OCI-LY3 (cell line): ENCODE measurements at regions not wholly inside any gene's neighbourhood (a gene's known extent, or its start where the extent isn't known, plus 50 kb on each side); places are given as distances from the start of the nearest gene placed in this dataset.

Source experiments
- H2AFZ ChIP-seq: fragments of 200-600, 300-600 bp; shearing (Covaris generic); 2 replicates; pipeline ENCODE4 v1.6.0; 2014; ENCODE audit warnings: antibody characterized with exemption, low read depth, low read length
- H3K27ac ChIP-seq: fragments of 200-600, 300-600 bp; sonication (generic); 2 replicates; pipeline ENCODE4 v1.5.1; 2014; ENCODE audit warnings: mild to moderate bottlenecking, low read length, moderate library complexity, mixed read lengths
- H3K27me3 ChIP-seq: fragments of 200-600, 300-600 bp; sonication (generic); 2 replicates; pipeline ENCODE4 v1.6.1; 2014; ENCODE audit warnings: low read depth, low read length, mixed read lengths
- H3K36me3 ChIP-seq: fragments of 200-600, 300-600 bp; sonication (generic); replicated peaks from 2 replicates; pipeline ENCODE3; 2014; ENCODE audit warnings: low read depth, low read length, mixed read lengths
- H3K4me1 ChIP-seq: fragments of 300-600, 200-600 bp; sonication (generic); 2 replicates; pipeline ENCODE4 v1.6.1; 2014; ENCODE audit warnings: low read length, mixed read lengths
- H3K4me2 ChIP-seq: fragments of 200-600, 300-600 bp; sonication (generic); 2 replicates; pipeline ENCODE4 v1.6.1; 2014; ENCODE audit warnings: low read length, mixed read lengths
- H3K4me3 ChIP-seq: fragments of 300-600, 200-600 bp; sonication (generic); 2 replicates; pipeline ENCODE4 v1.5.1; 2014; ENCODE audit warnings: antibody characterized with exemption, mild to moderate bottlenecking, low read length, moderate library complexity
- H3K79me2 ChIP-seq: fragments of 300-600, 200-600 bp; shearing (Covaris generic); 2 replicates; pipeline ENCODE4 v1.6.1; 2014; ENCODE audit warnings: mild to moderate bottlenecking, low read length, mixed read lengths
- H3K9ac ChIP-seq: fragments of 300-600, 200-600 bp; shearing (Covaris generic); 2 replicates; pipeline ENCODE4 v1.6.0; 2014; ENCODE audit warnings: mild to moderate bottlenecking, low read length, moderate library complexity
- H3K9me3 ChIP-seq: fragments of 200-600, 300-600 bp; shearing (Covaris generic); 2 replicates; pipeline ENCODE4 v1.6.1; 2014; ENCODE audit warnings: low read length, mixed read lengths; ENCODE audit not compliant: insufficient read depth
- H4K20me1 ChIP-seq: fragments of 200-600, 300-600 bp; sonication (generic); 2 replicates; pipeline ENCODE4 v1.6.1; 2016; ENCODE audit warnings: low read length, mixed read lengths; ENCODE audit not compliant: insufficient read depth
- CTCF ChIP-seq: fragments of 200-600, 300-600 bp; sonication (generic); IDR thresholded peaks from 2 replicates; pipeline ENCODE4 v1.5.1; 2014; ENCODE audit warnings: antibody characterized with exemption, low read length, low read depth
- EZH2phosphoT487 ChIP-seq: fragments of 200-600 bp; shearing (Covaris generic); IDR thresholded peaks from 2 replicates; pipeline ENCODE4 v1.6.1; 2018; ENCODE audit warnings: antibody characterized with exemption, mixed run types, low read depth

DNA sequence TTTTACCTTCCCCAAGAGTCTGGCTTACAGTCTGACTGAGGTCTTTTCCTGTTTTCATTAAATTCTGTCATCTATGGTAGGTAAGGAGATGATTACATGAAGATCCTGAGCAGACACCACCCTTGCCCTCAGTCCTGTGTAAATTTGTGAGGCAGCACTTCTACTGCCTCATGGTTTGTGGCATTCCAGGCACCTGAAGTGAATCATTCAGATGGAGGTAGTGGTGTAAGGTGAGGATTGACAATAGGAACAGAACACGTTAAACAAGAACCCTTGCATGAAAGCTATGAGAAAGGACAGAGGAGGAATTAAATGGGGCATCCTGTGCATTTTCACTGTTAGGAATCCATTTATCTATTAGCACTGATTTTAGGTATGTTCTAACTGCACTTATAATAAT, 618.6 kb downstream of the TLL1 start:
- Histone ChIP-seq H4K20me1 (no peaks in the 10 kb centered on the region), H2AFZ (no peak overlapping the region), H3K9me3 (no peaks in the 10 kb centered on the region), H3K4me2 (no peak overlapping the region), H3K9ac (no peak overlapping the region), H3K4me3 (no peak overlapping the region), H3K4me1 (peaks cover 4% of the 10 kb centered on the region; the same call in 1 of the 2 replicates), H3K27me3 (no peaks in the 10 kb centered on the region), H3K36me3 (no peaks in the 10 kb centered on the region), H3K79me2 (no peaks in the 10 kb centered on the region), H3K27ac (no peak overlapping the region)
- no peak for TF ChIP-seq EZH2phosphoT487
- no peak for TF ChIP-seq CTCF

DNA sequence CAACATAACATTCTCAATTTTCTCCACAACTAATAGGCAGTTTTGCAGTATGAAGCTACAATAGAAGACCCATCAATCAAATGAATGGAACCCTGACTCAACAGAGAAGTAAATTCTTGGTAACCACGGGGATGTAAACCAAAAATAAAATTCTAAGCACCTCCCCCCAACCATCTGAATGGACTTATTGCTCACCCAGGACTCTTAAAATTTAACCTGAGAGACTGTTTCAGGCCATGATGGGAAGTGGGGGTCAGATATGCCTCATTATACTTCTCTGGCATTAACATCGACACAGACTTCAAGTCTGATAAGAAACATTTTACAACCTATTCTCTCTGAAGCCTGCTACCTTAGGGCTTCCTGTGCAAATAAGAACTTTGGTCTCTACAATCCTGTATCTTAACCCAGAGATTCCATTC, 620.9 kb downstream of the TLL1 start:
- no peak overlapping the region for H3K27ac ChIP-seq
- no peak overlapping the region for H3K4me3 ChIP-seq
- no peaks in the 10 kb centered on the region for H3K9me3 ChIP-seq
- H4K20me1 ChIP-seq = no peaks in the 10 kb centered on the region
- H2AFZ ChIP-seq = no peak overlapping the region
- H3K4me1 ChIP-seq = peaks cover 4% of the 10 kb centered on the region; the same call in 1 of the 2 replicates
- TF ChIP-seq EZH2phosphoT487 (no peak), CTCF (no peak)
- 0 out of 2 replicates have a peak overlapping the region, but pooled peaks have one; percentile 6 for H3K4me2 ChIP-seq
- no peaks in the 10 kb centered on the region for H3K27me3 ChIP-seq
- no peak overlapping the region for H3K9ac ChIP-seq
- H3K79me2 ChIP-seq = no peaks in the 10 kb centered on the region
- no peaks in the 10 kb centered on the region for H3K36me3 ChIP-seq

GRCh38 chr4:166498546-166498945, 625.5 kb downstream of the TLL1 start:
- H3K9ac ChIP-seq = no peak overlapping the region
- peaks cover 25% of the 10 kb centered on the region for H3K4me1 ChIP-seq
- no peak overlapping the region for H3K4me2 ChIP-seq
- H3K27ac ChIP-seq = no peak overlapping the region
- no peak for TF ChIP-seq CTCF
- no peak for TF ChIP-seq EZH2phosphoT487
- H3K79me2 ChIP-seq = no peaks in the 10 kb centered on the region
- H3K4me3 ChIP-seq = no peak overlapping the region
- H3K36me3 ChIP-seq = no peaks in the 10 kb centered on the region
- no peak overlapping the region for H2AFZ ChIP-seq
- H4K20me1 ChIP-seq = no peaks in the 10 kb centered on the region
- peaks cover 8% of the 10 kb centered on the region for H3K27me3 ChIP-seq
- H3K9me3 ChIP-seq = no peaks in the 10 kb centered on the region

DNA sequence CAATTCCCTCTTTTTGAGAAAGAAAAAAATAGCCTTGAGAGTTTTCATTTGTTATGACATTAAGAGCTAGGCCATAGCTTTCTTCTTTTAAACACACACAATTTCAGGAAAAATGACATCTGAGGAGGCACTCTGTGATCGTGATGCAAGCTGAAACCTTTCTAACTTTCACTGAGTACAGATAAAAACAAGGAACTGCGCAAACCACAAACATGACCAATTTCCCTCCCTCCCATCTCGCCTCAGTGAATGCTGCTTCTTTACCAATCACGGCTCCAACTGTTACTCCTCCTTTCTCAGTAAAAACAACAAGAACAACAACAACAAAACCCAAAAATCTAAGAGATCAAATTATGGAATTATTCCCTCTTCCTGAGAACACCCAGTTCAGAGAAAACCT, 626.8 kb downstream of the TLL1 start:
- Histone ChIP-seq H3K27me3 (peaks cover 8% of the 10 kb centered on the region), H3K4me3 (no peak overlapping the region), H3K79me2 (no peaks in the 10 kb centered on the region), H2AFZ (no peak overlapping the region), H3K27ac (no peak overlapping the region), H3K9me3 (no peaks in the 10 kb centered on the region), H3K4me1 (peaks cover 21% of the 10 kb centered on the region), H3K4me2 (peak overlapping the region; percentile 56), H3K9ac (no peak overlapping the region), H3K36me3 (no peaks in the 10 kb centered on the region), H4K20me1 (no peaks in the 10 kb centered on the region)
- no peak for TF ChIP-seq EZH2phosphoT487
- no peak for TF ChIP-seq CTCF
